HG03066 (cell line): ENCODE measurements at regions not wholly inside any gene's neighbourhood (a gene's known extent, or its start where the extent isn't known, plus 50 kb on each side); places are given as distances from the start of the nearest gene placed in this dataset.

Experiments used
- ATAC-seq: cut with Tn5 transposase; IDR thresholded peaks from one replicate; pipeline ENCODE4 v1.9.1; 2021; ENCODE audit warnings: low read depth; ENCODE audit not compliant: unreplicated experiment

GRCh38 chr6:139611327-139612134, 237.1 kb upstream of the CITED2 start:
- ATAC-seq: no peak

- no peak for ATAC-seq
These were observed 234.2 kb upstream of the CITED2 start for GRCh38 chr6:139608466-139609261.

GRCh38 chr6:139605350-139605749, 230.9 kb upstream of the CITED2 start:
- no peak for ATAC-seq

- no peak for ATAC-seq
These were observed 229.1 kb upstream of the CITED2 start for GRCh38 chr6:139603581-139603980.

- ATAC-seq: no peak
These were observed 228.1 kb upstream of the CITED2 start for GRCh38 chr6:139602577-139602976.

- peak; percentile 89 for ATAC-seq
These were observed 226.5 kb upstream of the CITED2 start for GRCh38 chr6:139600919-139601475.

GRCh38 chr6:139600343-139600742, 225.9 kb upstream of the CITED2 start:
- ATAC-seq: peak; percentile 2

- no peak for ATAC-seq
These were observed 223.6 kb upstream of the CITED2 start for GRCh38 chr6:139597771-139598755.

GRCh38 chr6:139597087-139597763, 222.8 kb upstream of the CITED2 start:
- no peak for ATAC-seq

GRCh38 chr6:139595183-139595582, 220.7 kb upstream of the CITED2 start:
- no peak for ATAC-seq

- ATAC-seq: no peak
These were observed 220.0 kb upstream of the CITED2 start for GRCh38 chr6:139594333-139594965.

GRCh38 chr6:139593081-139593480, 218.6 kb upstream of the CITED2 start:
- no peak for ATAC-seq

- no peak for ATAC-seq
These were observed 217.6 kb upstream of the CITED2 start for GRCh38 chr6:139592011-139592410.

- ATAC-seq: no peak
These were observed 216.8 kb upstream of the CITED2 start for GRCh38 chr6:139591075-139591865.

- ATAC-seq: no peak
These were observed 215.8 kb upstream of the CITED2 start for GRCh38 chr6:139590206-139590605.

- ATAC-seq: no peak
These were observed 214.5 kb upstream of the CITED2 start for GRCh38 chr6:139588734-139589593.

GRCh38 chr6:139588076-139588639, 213.7 kb upstream of the CITED2 start:
- ATAC-seq: no peak
